Activated CD4-positive, CD25-positive, alpha-beta regulatory T cell treated with anti-CD3 and anti-CD28 coated beads, Interleukin-2, amount 50 U/mL, for 16 hours (primary cell): ENCODE measurements at regions not wholly inside any gene's neighbourhood (a gene's known extent, or its start where the extent isn't known, plus 50 kb on each side); places are given as distances from the start of the nearest gene placed in this dataset.

Experiments used
- DNase-seq: peaks from one replicate; pipeline ENCODE4 v3.0.0-alpha.2; 2020; ENCODE audit warnings: low read depth, low spot score

- no peak for DNase-seq
Observed at GRCh38 chr21:15526798-15527197, 203.0 kb upstream of the USP25 start.

- no peak for DNase-seq
Observed at GRCh38 chr21:15528346-15528745, 201.4 kb upstream of the USP25 start.

GRCh38 chr21:15531986-15532385 is 197.8 kb upstream of the USP25 start:
- no peak for DNase-seq

GRCh38 chr21:15533618-15534017 is 196.2 kb upstream of the USP25 start:
- DNase-seq, result no peak

GRCh38 chr21:15534450-15534886 is 195.3 kb upstream of the USP25 start:
- DNase-seq, result no peak

GRCh38 chr21:15539376-15539775 is 190.4 kb upstream of the USP25 start:
- DNase-seq, result no peak

GRCh38 chr21:15543473-15543872 is 186.3 kb upstream of the USP25 start:
- DNase-seq, result no peak

GRCh38 chr21:15549671-15550070 is 180.1 kb upstream of the USP25 start:
- no peak for DNase-seq

GRCh38 chr21:15552914-15553494 is 176.8 kb upstream of the USP25 start:
- DNase-seq, result no peak

GRCh38 chr21:15557925-15558324 is 171.9 kb upstream of the USP25 start:
- DNase-seq, result no peak

- DNase-seq, result no peak
Observed at GRCh38 chr21:15558884-15559283, 170.9 kb upstream of the USP25 start.

GRCh38 chr21:15559660-15560059 is 170.1 kb upstream of the USP25 start:
- DNase-seq, result no peak

- no peak for DNase-seq
Observed at GRCh38 chr21:15560383-15561056, 169.3 kb upstream of the USP25 start.

GRCh38 chr21:15562748-15563147 is 167.0 kb upstream of the USP25 start:
- no peak for DNase-seq

GRCh38 chr21:15564907-15565306 is 164.9 kb upstream of the USP25 start:
- DNase-seq, result no peak

- DNase-seq, result no peak
Observed at GRCh38 chr21:15566703-15567102, 163.1 kb upstream of the USP25 start.

GRCh38 chr21:15567191-15567590 is 162.6 kb upstream of the USP25 start:
- DNase-seq, result no peak

- DNase-seq, result no peak
Observed at GRCh38 chr21:15568516-15568915, 161.3 kb upstream of the USP25 start.

- no peak for DNase-seq
Observed at GRCh38 chr21:15586752-15587427, 142.9 kb upstream of the USP25 start.

- DNase-seq, result no peak
Observed at GRCh38 chr21:15592271-15592860, 137.4 kb upstream of the USP25 start.

- DNase-seq, result no peak
Observed at GRCh38 chr21:15592957-15593356, 136.8 kb upstream of the USP25 start.

- no peak for DNase-seq
Observed at GRCh38 chr21:15601390-15601789, 128.4 kb upstream of the USP25 start.

GRCh38 chr21:15604413-15604812 is 125.4 kb upstream of the USP25 start:
- DNase-seq, result no peak
